ENCODE measurements at regions not wholly inside any gene's neighbourhood (a gene's known extent, or its start where the extent isn't known, plus 50 kb on each side); places are given as distances from the start of the nearest gene placed in this dataset.
A peak's percentile ranks its signal among the peaks of the same experiment; 100 is the strongest.
"Not testable (repeated sequence)": the region's sequence is repeated elsewhere in the genome, so short reads cannot be mapped to it uniquely, and the experiment has no call there.

DNA sequence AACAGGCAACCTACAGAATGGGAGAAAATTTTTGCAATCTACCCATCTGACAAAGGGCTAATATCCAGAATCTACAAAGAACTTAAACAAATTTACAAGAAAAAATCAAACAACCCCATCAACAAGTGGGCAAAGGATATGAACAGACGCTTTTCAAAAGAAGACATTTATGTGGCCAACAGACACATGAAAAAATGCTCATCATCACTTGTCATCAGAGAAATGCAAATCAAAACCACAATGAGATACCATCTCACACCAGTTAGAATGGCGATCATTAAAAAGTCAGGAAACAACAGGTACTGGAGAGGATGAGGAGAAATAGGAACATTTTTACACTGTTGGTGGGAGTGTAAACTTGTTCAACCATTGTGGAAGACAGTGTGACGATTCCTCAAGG lies 321.6 kb downstream of the RPLP1 start:
- DNase-seq: not testable (repeated sequence)

DNA sequence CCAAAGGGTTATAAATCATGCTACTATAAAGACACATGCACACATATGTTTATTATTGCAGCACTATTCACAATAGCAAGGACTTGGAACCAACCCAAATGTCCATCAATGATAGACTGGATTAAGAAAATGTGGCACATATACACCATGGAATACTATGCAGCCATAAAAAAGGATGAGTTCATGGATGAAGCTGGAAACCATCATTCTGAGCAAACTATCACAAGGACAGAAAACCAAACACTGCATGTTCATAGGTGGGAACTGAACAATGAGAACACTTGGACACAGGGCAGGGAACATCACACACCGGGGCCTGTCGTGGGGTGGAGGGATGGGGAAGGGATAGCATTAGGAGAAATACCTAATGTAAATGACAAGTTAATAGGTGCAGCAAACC lies 322.1 kb downstream of the RPLP1 start:
- DNase-seq: not testable (repeated sequence)

DNA sequence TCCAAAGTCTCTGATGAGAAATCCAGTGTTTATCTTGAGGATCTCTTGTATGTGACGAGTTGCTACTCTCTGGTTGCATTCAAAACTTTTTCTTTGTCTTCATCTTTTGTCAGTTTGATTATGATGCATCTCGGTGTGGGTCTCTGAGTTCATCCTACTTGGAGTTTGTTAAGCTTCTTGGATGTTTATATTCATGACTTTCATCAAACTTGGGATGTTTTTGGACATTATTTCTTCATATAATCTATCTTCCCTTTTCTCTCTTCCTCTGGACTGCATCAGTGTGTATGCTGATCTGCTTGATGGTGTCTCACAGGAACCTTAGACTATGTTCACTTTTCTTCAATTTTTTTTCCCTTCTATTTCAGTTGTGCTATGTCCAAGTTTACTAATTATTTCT lies 320.4 kb downstream of the TLE3 start:
- no peak for DNase-seq

DNA sequence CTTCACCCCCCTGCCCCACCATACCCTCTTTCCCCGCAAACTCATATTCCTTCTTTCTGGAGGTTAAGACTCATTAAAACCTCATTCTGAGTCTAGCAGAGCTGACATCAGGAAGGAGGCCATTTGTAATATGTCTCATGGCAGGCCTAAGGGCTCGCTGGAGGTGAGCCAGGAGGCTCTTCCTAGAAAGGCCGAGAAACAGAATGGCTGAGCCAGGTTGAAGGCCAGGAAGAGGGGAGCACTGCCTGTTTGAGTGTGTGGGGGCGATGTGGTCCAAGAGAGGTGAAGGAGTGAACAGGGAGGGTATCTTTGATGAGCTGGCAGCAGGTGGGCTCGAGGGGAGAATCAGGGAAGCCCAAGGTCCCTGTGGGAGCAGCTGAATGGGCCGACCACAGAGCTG lies 317.3 kb downstream of the TLE3 start:
- DNase-seq: no peak

GRCh38 chr15:69780981-69781380 lies 316.7 kb downstream of the TLE3 start:
- no peak for DNase-seq

GRCh38 chr15:69781411-69782125 lies 316.1 kb downstream of the TLE3 start:
- DNase-seq: no peak

GRCh38 chr15:69782139-69782658 lies 315.5 kb downstream of the TLE3 start:
- no peak for DNase-seq

DNA sequence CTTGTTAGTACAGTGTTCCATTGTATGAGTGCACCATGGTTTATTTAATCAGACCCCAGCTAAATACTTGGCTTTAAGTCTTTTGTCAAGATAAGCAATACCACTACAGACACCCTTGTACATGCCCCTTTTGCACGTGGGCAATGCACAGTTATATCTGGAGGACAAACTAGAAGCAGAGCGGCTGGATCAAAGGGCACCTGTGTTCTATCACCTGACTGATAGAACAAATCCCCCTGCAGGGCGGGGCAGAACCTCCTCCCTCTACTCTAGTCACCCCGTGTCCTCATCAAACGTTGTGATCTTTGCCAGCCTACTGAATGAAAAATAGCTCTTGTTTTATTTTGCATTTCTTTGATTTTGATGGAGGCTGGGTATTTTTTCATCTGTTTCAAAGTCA lies 314.9 kb downstream of the TLE3 start:
- DNase-seq: peak; percentile 46

GRCh38 chr15:69783211-69783610 lies 314.5 kb downstream of the TLE3 start:
- DNase-seq: no peak

DNA sequence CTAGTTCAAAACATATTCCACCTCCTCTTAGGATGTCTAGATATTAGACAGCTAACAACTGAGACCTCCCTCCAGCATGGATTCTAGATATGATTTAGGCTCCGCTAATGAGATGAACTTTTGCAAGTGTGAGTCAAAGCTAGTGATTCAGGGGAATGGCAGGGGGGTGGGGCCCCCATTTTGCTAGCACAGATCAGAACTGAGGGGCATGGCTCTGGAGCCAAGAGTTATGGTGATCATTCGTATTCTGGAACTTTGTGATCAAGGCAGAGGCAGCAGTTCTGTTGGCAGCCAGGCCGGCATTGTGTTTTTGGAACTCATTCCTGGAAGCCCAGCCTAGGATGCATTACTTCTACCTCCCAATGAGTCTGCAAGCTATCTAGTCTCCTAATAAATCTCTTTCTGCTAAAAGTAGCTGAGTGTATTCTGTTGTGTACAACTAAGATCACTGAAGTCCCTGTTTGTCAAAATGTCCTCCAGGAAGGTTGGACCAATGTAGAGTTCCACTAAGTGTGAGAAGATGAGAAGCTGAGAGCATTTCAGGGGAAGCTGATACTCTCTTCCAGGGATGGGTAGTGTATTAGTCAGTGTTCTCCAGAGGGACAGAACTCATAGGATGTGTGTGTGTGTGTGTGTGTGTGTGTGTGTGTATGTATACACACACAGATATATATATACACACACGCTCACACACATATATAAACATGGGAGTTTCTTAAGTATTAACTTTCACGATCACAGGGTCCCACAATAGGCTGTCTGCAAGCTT lies 312.7 kb downstream of the TLE3 start:
- no peak for DNase-seq

- no peak for DNase-seq
Measured at GRCh38 chr15:69786136-69786701, 311.5 kb downstream of the TLE3 start.

GRCh38 chr15:69787791-69788190 lies 309.9 kb downstream of the TLE3 start:
- DNase-seq: no peak

DNA sequence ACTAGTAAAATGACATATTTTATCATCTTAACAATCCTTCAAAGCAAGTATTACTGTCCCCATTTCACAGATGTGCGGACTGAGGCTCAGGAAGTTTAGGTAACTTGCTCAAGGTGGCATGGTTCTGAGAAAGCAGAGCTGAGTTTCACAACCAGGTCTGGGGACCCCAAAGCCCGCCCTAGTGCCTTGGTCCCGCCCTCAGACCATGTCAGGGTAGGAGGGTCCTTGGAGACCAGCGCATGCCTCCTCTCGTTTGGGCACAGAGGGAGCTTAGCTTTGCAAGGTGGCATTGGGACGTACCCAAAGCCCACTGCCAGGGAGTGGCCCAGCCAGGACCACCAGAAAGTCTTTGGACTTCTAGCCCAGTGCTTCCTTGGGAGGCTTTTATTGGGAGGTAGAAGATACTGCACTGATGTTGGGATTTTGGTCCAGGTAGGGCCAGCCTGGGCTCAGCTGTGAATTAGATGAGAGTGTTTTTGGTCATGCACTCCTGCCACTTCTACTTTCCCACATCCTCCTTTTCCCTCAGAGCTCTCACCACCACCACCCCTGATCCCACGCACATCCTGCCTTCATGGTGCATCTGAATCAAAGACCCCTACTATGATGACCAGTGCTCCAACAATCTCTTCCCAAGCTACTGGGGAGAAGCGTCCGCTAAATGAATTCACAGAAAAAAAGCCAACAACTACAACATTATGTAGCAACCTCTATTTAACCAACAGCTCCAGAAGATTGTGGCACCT lies 307.9 kb downstream of the TLE3 start:
- no peak for DNase-seq

DNA sequence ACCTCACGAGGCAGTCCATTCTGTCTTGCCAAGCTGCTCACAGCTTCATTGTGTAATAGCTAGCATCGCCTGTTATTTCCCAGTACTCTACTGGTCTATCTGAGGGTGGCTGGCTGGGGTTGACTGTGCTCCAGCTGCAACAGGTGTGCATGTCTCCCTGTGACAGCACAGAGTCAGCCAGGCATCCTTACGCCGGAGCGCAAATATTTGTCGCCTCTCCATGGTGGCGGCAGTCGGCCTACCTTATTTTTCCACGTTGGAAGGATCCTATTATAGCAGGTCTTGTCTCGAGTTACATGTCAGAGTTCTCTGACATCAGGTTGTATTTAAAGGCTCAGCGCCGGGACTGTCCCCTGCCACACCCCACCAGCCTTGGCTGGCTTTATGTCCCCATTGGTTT lies 307.1 kb downstream of the TLE3 start:
- no peak for DNase-seq

- no peak for DNase-seq
Measured at GRCh38 chr15:69792823-69793222, 304.9 kb downstream of the TLE3 start.

- DNase-seq: no peak
Measured at GRCh38 chr15:69793431-69793780, 304.3 kb downstream of the TLE3 start.

- DNase-seq: no peak
Measured at GRCh38 chr15:69793781-69794451, 303.8 kb downstream of the TLE3 start.

- DNase-seq: no peak
Measured at GRCh38 chr15:69794645-69795469, 302.9 kb downstream of the TLE3 start.

DNA sequence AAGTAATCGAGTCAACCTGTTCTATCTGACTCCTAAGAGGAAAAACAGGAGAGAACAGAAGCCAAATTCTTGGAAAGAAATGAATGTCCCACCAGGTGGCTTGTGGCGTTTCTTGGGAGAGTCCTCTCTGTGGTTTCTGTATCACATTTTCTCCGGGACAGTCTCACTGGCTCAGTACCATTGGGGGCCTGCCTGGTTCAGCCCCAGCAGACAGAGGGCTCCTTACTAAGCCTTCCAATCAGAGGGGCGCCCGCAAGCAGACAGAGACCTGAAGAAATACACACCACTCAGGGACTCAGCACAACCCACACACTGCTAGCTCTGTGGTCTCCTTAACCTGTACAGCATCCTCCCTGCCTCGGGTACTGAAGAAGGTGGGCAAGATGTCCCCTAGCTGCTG lies 302.1 kb downstream of the TLE3 start:
- DNase-seq: no peak

DNA sequence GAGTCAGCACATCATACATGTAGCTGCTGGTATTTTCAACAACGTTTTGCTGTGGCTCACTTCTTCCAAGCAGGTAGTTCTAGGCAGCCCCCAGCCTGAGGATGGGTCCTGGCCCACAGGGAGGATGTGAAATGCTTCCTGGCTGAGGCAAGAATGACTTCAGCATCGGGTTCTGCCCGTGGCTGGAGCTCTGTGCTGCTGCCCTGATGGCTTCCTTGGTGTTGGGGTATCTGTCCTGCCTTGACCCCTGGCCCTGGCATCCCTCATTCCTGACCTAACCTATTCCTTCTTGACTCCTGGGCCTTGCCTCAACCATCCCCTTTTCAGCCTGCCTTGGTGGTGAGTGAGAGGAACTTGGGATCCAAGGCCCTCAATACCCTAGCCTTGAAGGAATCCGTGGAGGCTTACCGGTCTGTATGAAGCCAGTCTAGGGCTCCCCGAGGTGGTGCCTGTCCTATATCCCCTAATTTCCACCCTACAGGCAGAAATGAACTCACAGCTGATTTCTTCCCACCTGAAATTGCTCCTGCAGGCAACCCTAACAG lies 300.6 kb downstream of the TLE3 start:
- no peak for DNase-seq

DNA sequence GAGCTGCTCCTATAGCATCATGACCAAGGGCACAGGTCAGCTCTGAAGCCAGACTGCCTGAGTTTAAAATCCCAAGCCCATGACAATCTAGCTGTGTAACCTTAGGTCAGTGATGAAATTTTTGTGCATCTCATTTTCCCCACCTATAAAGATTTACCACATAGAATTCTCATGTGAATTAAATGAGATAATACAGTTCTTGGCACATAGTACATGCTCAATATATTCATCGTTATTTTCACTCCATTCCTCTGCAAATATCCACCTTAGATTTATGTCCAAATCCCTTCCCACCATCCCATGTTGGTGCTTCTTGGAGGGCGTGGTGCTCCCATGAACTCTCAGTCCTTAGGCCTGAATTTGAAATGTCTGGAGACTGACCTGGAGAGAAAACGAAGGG lies 300.1 kb downstream of the TLE3 start:
- no peak for DNase-seq
